C4-2B (cell line): ENCODE measurements at regions not wholly inside any gene's neighbourhood (a gene's known extent, or its start where the extent isn't known, plus 50 kb on each side); places are given as distances from the start of the nearest gene placed in this dataset.

Experiments used
- CTCF ChIP-seq: fragments of 450-650 bp; conservative IDR thresholded peaks from 2 replicates; pipeline ENCODE4 v1.5.1; 2017; ENCODE audit warnings: mild to moderate bottlenecking
- ZFX ChIP-seq: fragments of 450-650 bp; IDR thresholded peaks from 2 replicates; pipeline ENCODE4 v1.6.1; 2017

GRCh38 chr1:25049190-25049589 lies 119.1 kb upstream of the RUNX3 start:
- TF ChIP-seq CTCF, result no peak
- TF ChIP-seq ZFX, result no peak
